ENCODE measurements at regions not wholly inside any gene's neighbourhood (a gene's known extent, or its start where the extent isn't known, plus 50 kb on each side); places are given as distances from the start of the nearest gene placed in this dataset.

GRCh38 chr3:17840126-17840525 is 97.7 kb upstream of the TBC1D5 start:
- no peaks in the 10 kb centered on the region for H3K79me2 ChIP-seq (ENCODE audit: insufficient read depth)
- H3K9me3 ChIP-seq (ENCODE audit: low read depth) = no peaks in the 10 kb centered on the region
- no peak overlapping the region for H3K9ac ChIP-seq
- WGBS, 2 experiments (ENCODE audit: low coverage in 1 of 2, low lambda C conversion rate in 2 of 2, missing lambda C conversion rate in 2 of 2) = 97 to 98% methylated on average over 4 of the region's 4 CpGs
- no peaks in the 10 kb centered on the region for H4K20me1 ChIP-seq (ENCODE audit: insufficient read depth)
- H3K27me3 ChIP-seq (replicated peaks; ENCODE audit: insufficient read depth) = no peaks in the 10 kb centered on the region
- no peak overlapping the region for H3K27ac ChIP-seq
- no peaks in the 10 kb centered on the region for H3F3A ChIP-seq (ENCODE audit: insufficient read depth)
- no peak overlapping the region for H3K4me2 ChIP-seq (ENCODE audit: unreplicated experiment)
- no peaks in the 10 kb centered on the region for H3K36me3 ChIP-seq (ENCODE audit: low read depth)
- no peak for TF ChIP-seq EZH2 (IDR thresholded peaks at IDR 0.05; ENCODE audit: insufficient read depth, poor library complexity, severe bottlenecking)
- TF ChIP-seq EZH2phosphoT487 (IDR thresholded peaks at IDR 0.05; ENCODE audit: insufficient read depth, low read depth) = no peak
- DNase-seq = no peak
- in situ Hi-C loops (cut with MboI) = no loop called here
- H3K9me2 ChIP-seq (ENCODE audit: insufficient read depth) = no peaks in the 10 kb centered on the region
- peaks cover 5% of the 10 kb centered on the region for H3K4me1 ChIP-seq (ENCODE audit: insufficient read depth)
- no peak overlapping the region for H3K4me3 ChIP-seq
- no peak overlapping the region for H2AFZ ChIP-seq

DNA sequence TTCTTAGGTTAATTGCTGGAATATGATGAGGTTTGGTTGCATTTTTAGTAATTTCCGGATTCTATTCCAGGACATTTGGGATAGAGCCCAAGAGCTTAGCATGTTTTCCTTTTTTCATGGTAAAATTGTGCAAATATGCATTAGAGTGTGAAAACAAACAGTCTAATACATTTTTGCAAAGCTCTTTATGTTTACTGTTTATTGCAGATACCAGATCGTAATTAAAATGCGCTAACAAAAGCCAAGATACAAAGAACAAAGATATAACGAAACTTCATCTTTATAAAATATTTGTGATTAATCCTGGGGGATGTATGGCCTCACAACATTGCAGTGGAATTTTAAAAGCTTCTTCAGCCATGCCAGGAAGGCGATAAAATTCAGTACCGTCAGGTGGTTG is 94.5 kb upstream of the TBC1D5 start:
- no peak overlapping the region for H3K9ac ChIP-seq
- H2AFZ ChIP-seq = no peak overlapping the region
- H3K36me3 ChIP-seq (ENCODE audit: low read depth) = no peaks in the 10 kb centered on the region
- no peaks in the 10 kb centered on the region for H3K79me2 ChIP-seq (ENCODE audit: insufficient read depth)
- no peak for TF ChIP-seq EZH2 (IDR thresholded peaks at IDR 0.05; ENCODE audit: insufficient read depth, poor library complexity, severe bottlenecking)
- no peak for TF ChIP-seq EZH2phosphoT487 (IDR thresholded peaks at IDR 0.05; ENCODE audit: insufficient read depth, low read depth)
- no peaks in the 10 kb centered on the region for H3K27me3 ChIP-seq (replicated peaks; ENCODE audit: insufficient read depth)
- H3F3A ChIP-seq (ENCODE audit: insufficient read depth) = no peaks in the 10 kb centered on the region
- H3K4me3 ChIP-seq = no peak overlapping the region
- no peak overlapping the region for H3K27ac ChIP-seq
- peaks cover 8% of the 10 kb centered on the region; the same call in 1 of the 2 replicates for H3K4me1 ChIP-seq (ENCODE audit: insufficient read depth)
- no peaks in the 10 kb centered on the region for H3K9me2 ChIP-seq (ENCODE audit: insufficient read depth)
- no peak for DNase-seq
- H3K4me2 ChIP-seq (ENCODE audit: unreplicated experiment) = no peak overlapping the region
- in situ Hi-C loops (cut with MboI) = loop anchor here (10.0 kb wide), 1 partner anchor 402 kb away; no protein-coding TSS in a partner anchor
- WGBS, 2 experiments (ENCODE audit: low coverage in 1 of 2, low lambda C conversion rate in 2 of 2, missing lambda C conversion rate in 2 of 2) = 92 to 95% methylated on average over 6 of the region's 6 CpGs
- no peaks in the 10 kb centered on the region for H3K9me3 ChIP-seq (ENCODE audit: low read depth)
- H4K20me1 ChIP-seq (ENCODE audit: insufficient read depth) = no peaks in the 10 kb centered on the region

DNA sequence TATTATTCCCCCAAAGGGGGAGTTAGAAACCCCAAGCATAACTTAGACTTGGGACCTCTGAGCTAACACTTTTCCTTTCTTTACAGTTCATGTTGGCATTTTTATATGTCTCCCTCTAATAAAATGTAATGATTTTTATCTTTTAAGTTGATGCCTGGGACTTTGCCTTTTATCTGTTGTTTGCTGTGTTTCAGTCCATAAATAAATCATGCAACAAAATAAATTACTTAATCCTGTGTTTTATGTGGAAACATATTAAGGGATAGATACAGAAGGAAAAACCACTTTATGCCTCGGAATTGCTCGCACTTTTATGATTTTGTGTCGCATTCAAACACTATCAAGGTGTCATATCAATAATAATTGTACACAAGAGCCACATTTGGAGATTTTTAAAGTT is 93.7 kb upstream of the TBC1D5 start:
- Histone ChIP-seq H3K27me3 (replicated peaks; ENCODE audit: insufficient read depth) (no peaks in the 10 kb centered on the region), H3K9ac (no peak overlapping the region), H3K27ac (no peak overlapping the region), H3K4me3 (no peak overlapping the region), H2AFZ (no peak overlapping the region), H3K79me2 (ENCODE audit: insufficient read depth) (no peaks in the 10 kb centered on the region), H3K4me2 (ENCODE audit: unreplicated experiment) (no peak overlapping the region), H3K4me1 (ENCODE audit: insufficient read depth) (peaks cover 16% of the 10 kb centered on the region), H3K9me3 (ENCODE audit: low read depth) (no peaks in the 10 kb centered on the region), H4K20me1 (ENCODE audit: insufficient read depth) (no peaks in the 10 kb centered on the region), H3F3A (ENCODE audit: insufficient read depth) (0 out of 2 replicates have a peak, but pooled peaks cover 8% of the 10 kb centered on the region), H3K9me2 (ENCODE audit: insufficient read depth) (no peaks in the 10 kb centered on the region), H3K36me3 (ENCODE audit: low read depth) (no peaks in the 10 kb centered on the region)
- 95 to 96% methylated on average over 3 of the region's 3 CpGs for WGBS, 2 experiments (ENCODE audit: low coverage in 1 of 2, low lambda C conversion rate in 2 of 2, missing lambda C conversion rate in 2 of 2)
- DNase-seq = no peak
- in situ Hi-C loops (cut with MboI) = loop anchor here (10.0 kb wide), 1 partner anchor 401 kb away; no protein-coding TSS in a partner anchor
- TF ChIP-seq EZH2phosphoT487 (IDR thresholded peaks at IDR 0.05; ENCODE audit: insufficient read depth, low read depth) (no peak), EZH2 (IDR thresholded peaks at IDR 0.05; ENCODE audit: insufficient read depth, poor library complexity, severe bottlenecking) (no peak)

- Histone ChIP-seq H3K4me1 (ENCODE audit: insufficient read depth) (peaks cover 20% of the 10 kb centered on the region), H3K4me3 (no peak overlapping the region), H3K27ac (no peak overlapping the region), H3K9me2 (ENCODE audit: insufficient read depth) (no peaks in the 10 kb centered on the region), H2AFZ (no peak overlapping the region), H3K27me3 (replicated peaks; ENCODE audit: insufficient read depth) (no peaks in the 10 kb centered on the region), H4K20me1 (ENCODE audit: insufficient read depth) (no peaks in the 10 kb centered on the region), H3K79me2 (ENCODE audit: insufficient read depth) (no peaks in the 10 kb centered on the region), H3F3A (ENCODE audit: insufficient read depth) (0 out of 2 replicates have a peak, but pooled peaks cover 10% of the 10 kb centered on the region), H3K4me2 (ENCODE audit: unreplicated experiment) (no peak overlapping the region), H3K9me3 (ENCODE audit: low read depth) (no peaks in the 10 kb centered on the region), H3K9ac (no peak overlapping the region), H3K36me3 (ENCODE audit: low read depth) (no peaks in the 10 kb centered on the region)
- 94 to 96% methylated on average over 5 of the region's 5 CpGs for WGBS, 2 experiments (ENCODE audit: low coverage in 1 of 2, low lambda C conversion rate in 2 of 2, missing lambda C conversion rate in 2 of 2)
- in situ Hi-C loops (cut with MboI) = loop anchor here (10.0 kb wide), 1 partner anchor 399 kb away; no protein-coding TSS in a partner anchor
- TF ChIP-seq EZH2phosphoT487 (IDR thresholded peaks at IDR 0.05; ENCODE audit: insufficient read depth, low read depth) (no peak), EZH2 (IDR thresholded peaks at IDR 0.05; ENCODE audit: insufficient read depth, poor library complexity, severe bottlenecking) (no peak)
- no peak for DNase-seq
Measured at GRCh38 chr3:17833786-17834559, 91.5 kb upstream of the TBC1D5 start.
